ENCODE measurements at regions not wholly inside any gene's neighbourhood (a gene's known extent, or its start where the extent isn't known, plus 50 kb on each side); places are given as distances from the start of the nearest gene placed in this dataset.

GRCh38 chr19:21617740-21618339 is 112.4 kb downstream of the ZNF429 start:
- ChIA-PET POLR2A (interaction anchor here (0.7 kb wide), 1 partner anchor 25 kb away, joined by 3 read pairs; no protein-coding TSS in a partner anchor), CTCF (ENCODE audit: low intra/inter-chr PET ratio) (no interaction called here)
- H3K36me3 ChIP-seq (ENCODE audit: control insufficient read depth, insufficient read depth, low read length), result no peaks in the 10 kb centered on the region
- H3K9ac ChIP-seq (ENCODE audit: insufficient read depth in 1 of 2, low read depth in 2 of 2, low read length in 2 of 2), result no peak overlapping the region
- peaks cover 0 to 8% of the 10 kb centered on the region in 2 experiments for H3K4me1 ChIP-seq (replicated peaks in 1 of 2; ENCODE audit: control insufficient read depth in 2 of 2, insufficient read depth in 2 of 2, low read length in 2 of 2)
- FAIRE-seq, result peak; percentile 40
- no peaks in the 10 kb centered on the region for H3K79me2 ChIP-seq (ENCODE audit: control insufficient read depth, insufficient read depth, low read length)
- peak in 2 of 4 experiments; percentile 21 to 60 for DNase-seq (ENCODE audit: extremely low read depth in 1 of 4, low spot score in 3 of 4)
- ATAC-seq, result peak; percentile 81
- intact Hi-C loops (cut with micrococcal nuclease), result no loop called here
- no TSS peak for BruUV-seq (replicated peaks)
- H2AFZ ChIP-seq (ENCODE audit: low read depth, low read length), result peak overlapping the region; percentile 5; the same call in 1 of the 2 replicates
- 8% methylated on average over 4 of the region's 4 CpGs for WGBS (ENCODE audit: insufficient coverage, low coverage, missing lambda C conversion rate)
- H4K20me1 ChIP-seq (replicated peaks; ENCODE audit: control insufficient read depth, insufficient read depth, low read length), result no peaks in the 10 kb centered on the region
- H3K27me3 ChIP-seq (ENCODE audit: control insufficient read depth in 2 of 2, insufficient read depth in 2 of 2, low read length in 2 of 2), result no peaks in the 10 kb centered on the region
- peak overlapping the region; percentile 17; the same call in 1 of the 2 replicates for H3K4me2 ChIP-seq (ENCODE audit: insufficient read depth, low read length)
- H3K4me3 ChIP-seq, result no peak overlapping the region
- in situ Hi-C loops (cut with MboI), result no loop called here
- peak overlapping the region; percentile 49; the same call in 1 of the 3 replicates for H3K27ac ChIP-seq (ENCODE audit: extremely low read depth, low read depth, low read length)
- H3K9me1 ChIP-seq (ENCODE audit: control insufficient read depth, insufficient read depth, low read length), result no peaks in the 10 kb centered on the region
- peaks cover 6% of the 10 kb centered on the region; the same call in 1 of the 2 replicates for H3K9me3 ChIP-seq (replicated peaks; ENCODE audit: control insufficient read depth, insufficient read depth, low read depth, low read length)
- TF ChIP-seq TAF1 (IDR thresholded peaks at IDR 0.05; ENCODE audit: control insufficient read depth, extremely low read depth, insufficient read depth, low read length, severe bottlenecking) (no peak), ZNF239 (CRISPR knock-in tag; IDR thresholded peaks at IDR 0.05) (peak; percentile 10; the same call in 1 of the 2 replicates), ZNF165 (CRISPR knock-in tag; IDR thresholded peaks at IDR 0.05; ENCODE audit: borderline replicate concordance) (no peak), ZNF41 (CRISPR knock-in tag; conservative IDR thresholded peaks at IDR 0.05) (no peak), L3MBTL2 (IDR thresholded peaks at IDR 0.05) (peak; percentile 88), SMARCA4 (IDR thresholded peaks at IDR 0.05) (peak; percentile 59; the same call in 1 of the 2 replicates), EHMT2 (IDR thresholded peaks at IDR 0.05) (peak; percentile 79), MYC (IDR thresholded peaks at IDR 0.05; ENCODE audit: low read depth, low read length) (peak; percentile 70; the same call in 1 of the 2 replicates), MYC (CRISPR knock-in tag; IDR thresholded peaks at IDR 0.05; ENCODE audit: borderline replicate concordance, low read depth) (no peak), CBFA2T3 (IDR thresholded peaks at IDR 0.05) (peak; percentile 73), ARID1B (IDR thresholded peaks at IDR 0.05) (peak; percentile 78), TEAD4 (IDR thresholded peaks at IDR 0.05; ENCODE audit: low read length) (peak; percentile 72), TEAD4 (CRISPR knock-in tag; IDR thresholded peaks at IDR 0.05; ENCODE audit: borderline replicate concordance) (no peak), SMAD4 (CRISPR knock-in tag; conservative IDR thresholded peaks at IDR 0.05) (peak; percentile 65; the same call in 1 of the 2 replicates), PKNOX1 (IDR thresholded peaks at IDR 0.05) (peak; percentile 31; the same call in 1 of the 2 replicates), ARID3A (IDR thresholded peaks at IDR 0.05; ENCODE audit: borderline replicate concordance, low read depth, low read length) (0 out of 2 replicates have a peak, but pooled peaks have one; percentile 31), TRIM24 (IDR thresholded peaks at IDR 0.05) (0 out of 4 replicates have a peak, but pooled peaks of 1 of the 2 experiments have one; percentile 17), NCOR1 (IDR thresholded peaks at IDR 0.05) (peak; percentile 29; the same call in 1 of the 2 replicates), JUND (IDR thresholded peaks at IDR 0.05; ENCODE audit: borderline replicate concordance, low read depth, low read length) (peak; percentile 35; the same call in 1 of the 2 replicates), JUND (tag; IDR thresholded peaks at IDR 0.05; ENCODE audit: borderline replicate concordance, low read depth, low read length) (no peak; the same call in 2 of the 3 replicates)

All from K562 (cell line).